ENCODE measurements at regions not wholly inside any gene's neighbourhood (a gene's known extent, or its start where the extent isn't known, plus 50 kb on each side); places are given as distances from the start of the nearest gene placed in this dataset.

- no peak for TF ChIP-seq EZH2 (IDR thresholded peaks at IDR 0.05; ENCODE audit: borderline replicate concordance)
- no peak for TF ChIP-seq CTCF (IDR thresholded peaks at IDR 0.05; ENCODE audit: poor library complexity)
Measured at GRCh38 chr2:862731-863466, 87.8 kb upstream of the SNTG2 start.

Data from hepatocyte (in vitro differentiated cells).